ENCODE measurements at regions not wholly inside any gene's neighbourhood (a gene's known extent, or its start where the extent isn't known, plus 50 kb on each side); places are given as distances from the start of the nearest gene placed in this dataset.

DNA sequence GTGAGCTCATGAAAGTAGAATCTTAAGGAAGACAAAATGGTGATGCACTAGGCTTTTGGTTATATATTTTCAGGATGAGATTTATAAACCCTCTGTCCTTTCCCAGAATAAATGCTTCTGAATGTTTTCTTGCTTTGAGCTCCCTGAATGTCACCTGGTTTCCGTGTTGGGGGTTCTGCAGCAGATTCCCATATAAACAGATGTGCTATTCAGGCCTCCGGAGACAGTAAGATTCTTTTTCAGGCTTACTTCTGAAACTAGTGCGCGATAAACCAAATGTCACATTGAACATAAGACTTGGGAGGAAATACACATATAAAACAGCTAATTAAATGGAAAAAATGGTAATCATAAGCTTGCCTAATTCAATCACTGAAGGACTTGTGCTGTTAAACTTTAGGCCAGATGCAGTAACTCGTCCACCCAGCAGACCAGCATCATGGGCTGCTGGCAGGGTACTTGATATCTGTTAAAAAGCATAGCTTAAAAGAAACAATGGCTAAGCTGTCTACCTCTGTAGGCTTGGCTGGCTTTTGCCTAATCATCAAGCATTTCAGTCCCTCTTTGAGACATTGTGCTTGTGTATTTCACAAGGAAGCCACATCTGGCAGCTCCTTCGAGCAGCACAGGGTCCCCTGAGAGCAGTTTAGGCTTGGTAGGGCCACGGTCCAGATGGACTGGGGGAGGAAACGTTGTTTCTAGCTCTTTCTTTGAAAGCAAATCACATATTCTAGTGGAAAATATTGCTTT lies 281.2 kb upstream of the KIAA1217 start:
- no peak for TF ChIP-seq CTCF (IDR thresholded peaks at IDR 0.05)
- TF ChIP-seq POLR2AphosphoS5 (IDR thresholded peaks at IDR 0.05; ENCODE audit: low read depth, low read length) = no peak
- TF ChIP-seq REST (IDR thresholded peaks at IDR 0.05; ENCODE audit: insufficient read depth in 1 of 2, low read depth in 2 of 2, low read length in 1 of 2) = no peak
- no peak for TF ChIP-seq SIN3A (IDR thresholded peaks at IDR 0.05; ENCODE audit: borderline replicate concordance, insufficient read depth, low read depth, low read length)
- no peak for TF ChIP-seq TCF7L2 (IDR thresholded peaks at IDR 0.05; ENCODE audit: low read depth, low read length)
